SIG-M5 treated with dmso at 0.1 percent for 504 hours (cell line): ENCODE measurements at regions not wholly inside any gene's neighbourhood (a gene's known extent, or its start where the extent isn't known, plus 50 kb on each side); places are given as distances from the start of the nearest gene placed in this dataset.
A peak's percentile ranks its signal among the peaks of the same experiment; 100 is the strongest.
"Not testable (repeated sequence)": the region's sequence is repeated elsewhere in the genome, so short reads cannot be mapped to it uniquely, and the experiment has no call there.

Experiments used
- DNase-seq: peaks from one replicate; lab custom pipeline; 2025; ENCODE audit not compliant: unreplicated experiment; lab: John Stamatoyannopoulos, UW

- no peak for DNase-seq
Observed at GRCh38 chr20:11976966-11977365, 59.3 kb downstream of the BTBD3 start.

GRCh38 chr20:11978496-11978895, 60.8 kb downstream of the BTBD3 start:
- DNase-seq = no peak

GRCh38 chr20:11979306-11979990, 61.8 kb downstream of the BTBD3 start:
- no peak for DNase-seq

GRCh38 chr20:11980263-11980662, 62.6 kb downstream of the BTBD3 start:
- DNase-seq = no peak

GRCh38 chr20:11981366-11981947, 63.8 kb downstream of the BTBD3 start:
- no peak for DNase-seq

GRCh38 chr20:11982289-11982954, 64.7 kb downstream of the BTBD3 start:
- DNase-seq = no peak

- no peak for DNase-seq
Observed at GRCh38 chr20:11982955-11983470, 65.3 kb downstream of the BTBD3 start.

- DNase-seq = no peak
Observed at GRCh38 chr20:11986954-11987353, 69.3 kb downstream of the BTBD3 start.

- no peak for DNase-seq
Observed at GRCh38 chr20:11987526-11987925, 69.8 kb downstream of the BTBD3 start.

GRCh38 chr20:11989018-11989771, 71.5 kb downstream of the BTBD3 start:
- DNase-seq = no peak

GRCh38 chr20:11992426-11992825, 74.7 kb downstream of the BTBD3 start:
- no peak for DNase-seq

- no peak for DNase-seq
Observed at GRCh38 chr20:11993886-11994461, 76.3 kb downstream of the BTBD3 start.

GRCh38 chr20:11995805-11996567, 78.3 kb downstream of the BTBD3 start:
- DNase-seq = no peak

GRCh38 chr20:12004776-12005175, 87.1 kb downstream of the BTBD3 start:
- not testable (repeated sequence) for DNase-seq

GRCh38 chr20:12012241-12013222, 94.8 kb downstream of the BTBD3 start:
- DNase-seq = peak; percentile 40

GRCh38 chr20:12014276-12014675, 96.6 kb downstream of the BTBD3 start:
- DNase-seq = no peak

GRCh38 chr20:12014736-12015135, 97.0 kb downstream of the BTBD3 start:
- DNase-seq = no peak

GRCh38 chr20:12016291-12016690, 98.6 kb downstream of the BTBD3 start:
- DNase-seq = no peak

- DNase-seq = no peak
Observed at GRCh38 chr20:12019715-12020114, 102.0 kb downstream of the BTBD3 start.
